GM12874 (cell line): ENCODE measurements at regions not wholly inside any gene's neighbourhood (a gene's known extent, or its start where the extent isn't known, plus 50 kb on each side); places are given as distances from the start of the nearest gene placed in this dataset.

Experiments used
- CTCF ChIP-seq: IDR thresholded peaks from 2 replicates; pipeline ENCODE4 v1.5.1; 2011; ENCODE audit warnings: low read depth, mild to moderate bottlenecking, control low read depth, low read length, moderate library complexity; ENCODE audit not compliant: insufficient read depth

GRCh38 chr16:72400257-72401083 lies 228.5 kb upstream of the PMFBP1 start:
- TF ChIP-seq CTCF: peak; percentile 65

GRCh38 chr16:72399811-72400210 lies 227.9 kb upstream of the PMFBP1 start:
- no peak for TF ChIP-seq CTCF

- no peak for TF ChIP-seq CTCF
Measured at GRCh38 chr16:72397876-72398275, 225.9 kb upstream of the PMFBP1 start.

GRCh38 chr16:72394526-72394925 lies 222.6 kb upstream of the PMFBP1 start:
- no peak for TF ChIP-seq CTCF

- TF ChIP-seq CTCF: no peak
Measured at GRCh38 chr16:72389791-72390190, 217.8 kb upstream of the PMFBP1 start.

GRCh38 chr16:72388007-72388406 lies 216.1 kb upstream of the PMFBP1 start:
- TF ChIP-seq CTCF: no peak

- TF ChIP-seq CTCF: no peak
Measured at GRCh38 chr16:72384651-72385050, 212.7 kb upstream of the PMFBP1 start.

- TF ChIP-seq CTCF: no peak
Measured at GRCh38 chr16:72380283-72380682, 208.3 kb upstream of the PMFBP1 start.
